ENCODE measurements at regions not wholly inside any gene's neighbourhood (a gene's known extent, or its start where the extent isn't known, plus 50 kb on each side); places are given as distances from the start of the nearest gene placed in this dataset.

GRCh38 chr10:88209231-88209630 lies 345.8 kb downstream of the PTEN start:
- Mint-ChIP-seq H3K9me3 (ENCODE audit: low read depth, unreplicated experiment) (no peaks in the 10 kb centered on the region), H3K27me3 (ENCODE audit: unreplicated experiment) (no peaks in the 10 kb centered on the region), H3K4me3 (ENCODE audit: low read depth, unreplicated experiment) (no peak overlapping the region), H3K27ac (ENCODE audit: unreplicated experiment) (no peak overlapping the region), H3K36me3 (ENCODE audit: insufficient read depth, unreplicated experiment) (no peaks in the 10 kb centered on the region), H3K4me1 (ENCODE audit: low read depth, unreplicated experiment) (no peaks in the 10 kb centered on the region)
- TF ChIP-seq, protein P1, sequence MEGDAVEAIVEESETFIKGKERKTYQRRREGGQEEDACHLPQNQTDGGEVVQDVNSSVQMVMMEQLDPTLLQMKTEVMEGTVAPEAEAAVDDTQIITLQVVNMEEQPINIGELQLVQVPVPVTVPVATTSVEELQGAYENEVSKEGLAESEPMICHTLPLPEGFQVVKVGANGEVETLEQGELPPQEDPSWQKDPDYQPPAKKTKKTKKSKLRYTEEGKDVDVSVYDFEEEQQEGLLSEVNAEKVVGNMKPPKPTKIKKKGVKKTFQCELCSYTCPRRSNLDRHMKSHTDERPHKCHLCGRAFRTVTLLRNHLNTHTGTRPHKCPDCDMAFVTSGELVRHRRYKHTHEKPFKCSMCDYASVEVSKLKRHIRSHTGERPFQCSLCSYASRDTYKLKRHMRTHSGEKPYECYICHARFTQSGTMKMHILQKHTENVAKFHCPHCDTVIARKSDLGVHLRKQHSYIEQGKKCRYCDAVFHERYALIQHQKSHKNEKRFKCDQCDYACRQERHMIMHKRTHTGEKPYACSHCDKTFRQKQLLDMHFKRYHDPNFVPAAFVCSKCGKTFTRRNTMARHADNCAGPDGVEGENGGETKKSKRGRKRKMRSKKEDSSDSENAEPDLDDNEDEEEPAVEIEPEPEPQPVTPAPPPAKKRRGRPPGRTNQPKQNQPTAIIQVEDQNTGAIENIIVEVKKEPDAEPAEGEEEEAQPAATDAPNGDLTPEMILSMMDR (IDR thresholded peaks at IDR 0.05; ENCODE audit: unreplicated experiment), result no peak
- BruUV-seq (replicated peaks), result no TSS peak
- intact Hi-C loops (cut with micrococcal nuclease; ENCODE audit: unreplicated experiment), result no loop called here
- DNase-seq, result no peak
- CTCF ChIA-PET, result no interaction called here

DNA sequence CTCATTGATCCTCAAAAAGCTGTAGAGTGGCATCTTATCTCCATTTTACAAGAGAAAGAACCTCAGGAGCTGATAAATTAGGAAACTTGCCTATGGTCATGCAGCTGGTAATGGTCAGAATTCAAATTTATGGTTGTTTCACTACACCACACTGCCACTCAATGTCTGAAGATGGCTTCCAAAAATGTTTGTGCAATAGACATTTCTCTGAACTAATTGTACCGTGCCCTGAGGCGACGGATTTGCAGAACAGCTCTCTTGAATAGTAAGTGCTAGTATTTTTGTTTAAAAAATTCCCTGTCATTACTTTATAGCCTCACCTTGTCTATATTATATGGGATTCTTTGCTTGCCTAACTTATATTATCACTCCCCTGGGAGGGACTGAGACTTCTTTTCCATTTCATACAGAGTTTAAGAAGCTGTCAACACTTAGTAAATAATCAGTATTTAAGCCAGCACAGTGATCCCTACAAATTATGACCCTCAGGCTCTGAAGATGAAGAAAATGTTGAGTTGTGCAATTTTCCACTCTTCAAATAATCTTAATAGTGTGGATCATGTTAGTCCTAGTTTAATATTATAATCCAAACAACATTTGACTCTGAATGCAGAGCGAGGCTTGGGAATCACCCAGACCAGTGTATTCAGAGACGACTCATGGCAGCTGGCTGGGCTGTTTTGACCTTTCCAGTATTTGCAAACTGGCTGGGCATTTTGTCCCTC lies 346.6 kb downstream of the PTEN start:
- no peaks in the 10 kb centered on the region for H3K27me3 Mint-ChIP-seq (ENCODE audit: unreplicated experiment)
- TF ChIP-seq, protein P1 (IDR thresholded peaks at IDR 0.05; ENCODE audit: unreplicated experiment), result no peak
- H3K4me1 Mint-ChIP-seq (ENCODE audit: low read depth, unreplicated experiment), result no peaks in the 10 kb centered on the region
- CTCF ChIA-PET, result no interaction called here
- H3K4me3 Mint-ChIP-seq (ENCODE audit: low read depth, unreplicated experiment), result no peak overlapping the region
- H3K27ac Mint-ChIP-seq (ENCODE audit: unreplicated experiment), result no peak overlapping the region
- BruUV-seq (replicated peaks), result no TSS peak
- no peaks in the 10 kb centered on the region for H3K9me3 Mint-ChIP-seq (ENCODE audit: low read depth, unreplicated experiment)
- intact Hi-C loops (cut with micrococcal nuclease; ENCODE audit: unreplicated experiment), result no loop called here
- no peaks in the 10 kb centered on the region for H3K36me3 Mint-ChIP-seq (ENCODE audit: insufficient read depth, unreplicated experiment)
- DNase-seq, result no peak

DNA sequence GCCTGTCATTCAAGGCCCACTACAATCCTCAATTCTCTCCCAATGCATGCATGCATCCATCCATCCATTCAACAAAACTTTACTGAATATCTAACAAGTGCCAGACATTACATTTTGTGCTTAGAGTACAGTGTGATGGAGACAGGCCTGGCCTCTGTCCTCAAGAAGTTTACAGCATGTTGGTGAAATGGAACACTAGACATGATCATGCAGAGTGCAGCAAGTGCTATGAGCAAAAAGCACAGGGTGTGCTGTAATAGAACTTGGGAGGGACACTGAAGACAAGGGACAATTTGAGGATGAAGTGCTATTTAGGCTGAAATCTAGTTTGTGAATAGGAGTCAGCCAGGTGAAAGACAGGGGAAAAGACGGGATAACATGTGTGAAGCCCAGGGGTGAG lies 347.8 kb downstream of the PTEN start:
- intact Hi-C loops (cut with micrococcal nuclease; ENCODE audit: unreplicated experiment), result no loop called here
- Mint-ChIP-seq H3K27me3 (ENCODE audit: unreplicated experiment) (no peaks in the 10 kb centered on the region), H3K9me3 (ENCODE audit: low read depth, unreplicated experiment) (no peaks in the 10 kb centered on the region), H3K36me3 (ENCODE audit: insufficient read depth, unreplicated experiment) (no peaks in the 10 kb centered on the region), H3K27ac (ENCODE audit: unreplicated experiment) (no peak overlapping the region), H3K4me1 (ENCODE audit: low read depth, unreplicated experiment) (no peaks in the 10 kb centered on the region), H3K4me3 (ENCODE audit: low read depth, unreplicated experiment) (no peak overlapping the region)
- no TSS peak for BruUV-seq (replicated peaks)
- TF ChIP-seq, protein P1 (IDR thresholded peaks at IDR 0.05; ENCODE audit: unreplicated experiment), result no peak
- CTCF ChIA-PET, result no interaction called here
- DNase-seq, result no peak

- Mint-ChIP-seq H3K27ac (ENCODE audit: unreplicated experiment) (no peak overlapping the region), H3K27me3 (ENCODE audit: unreplicated experiment) (no peaks in the 10 kb centered on the region), H3K4me1 (ENCODE audit: low read depth, unreplicated experiment) (no peaks in the 10 kb centered on the region), H3K36me3 (ENCODE audit: insufficient read depth, unreplicated experiment) (no peaks in the 10 kb centered on the region), H3K4me3 (ENCODE audit: low read depth, unreplicated experiment) (no peak overlapping the region), H3K9me3 (ENCODE audit: low read depth, unreplicated experiment) (no peaks in the 10 kb centered on the region)
- no peak for DNase-seq
- intact Hi-C loops (cut with micrococcal nuclease; ENCODE audit: unreplicated experiment), result no loop called here
- BruUV-seq (replicated peaks), result no TSS peak
- CTCF ChIA-PET, result no interaction called here
- TF ChIP-seq, protein P1 (IDR thresholded peaks at IDR 0.05; ENCODE audit: unreplicated experiment), result no peak
Measured at GRCh38 chr10:88212069-88212468, 348.6 kb downstream of the PTEN start.

Data from Calu3 (cell line).